ENCODE measurements at regions not wholly inside any gene's neighbourhood (a gene's known extent, or its start where the extent isn't known, plus 50 kb on each side); places are given as distances from the start of the nearest gene placed in this dataset.

GRCh38 chr2:62631160-62632085 lies 74.1 kb upstream of the EHBP1 start:
- TF ChIP-seq CTCF (IDR thresholded peaks at IDR 0.05; ENCODE audit: low read depth, low read length) = no peak
- no peak for TF ChIP-seq POLR2A (IDR thresholded peaks at IDR 0.05; ENCODE audit: extremely low read depth, insufficient read length)
- TF ChIP-seq MAX (IDR thresholded peaks at IDR 0.05; ENCODE audit: low read depth, low read length) = no peak
